Panc1 (cell line): ENCODE measurements at regions not wholly inside any gene's neighbourhood (a gene's known extent, or its start where the extent isn't known, plus 50 kb on each side); places are given as distances from the start of the nearest gene placed in this dataset.

Experiments
- ATAC-seq: fragments of 200-7000 bp; cut with Tn5 transposase; 2 replicates; pipeline ENCODE4 v1.9.1; 2020; ENCODE audit warnings: mild to moderate bottlenecking, moderate library complexity
- BruUV-seq: library from RNA; stranded (reverse); fragments of 400-500 nt; replicated peaks from 2 replicates; lab custom pipeline; 2021; lab: Mats Ljungman, UMichigan
- CTCF ChIA-PET: fragments of 300-600 bp; sonication (Branson Sonifier 250); formaldehyde crosslinking; loops from one replicate; lab custom pipeline; 2022; ENCODE audit warnings: antibody characterized with exemption; lab: Charles Lee
- POLR2A ChIA-PET: fragments of 300-600 bp; sonication (Branson Sonifier 250); formaldehyde crosslinking; loops from one replicate; lab custom pipeline; 2022; ENCODE audit warnings: antibody characterized with exemption; lab: Charles Lee
- DNase-seq: peaks from one replicate; pipeline ENCODE4 v3.0.0-alpha.2; 2010; ENCODE audit warnings: low read depth, low spot score
- H3K27ac ChIP-seq: 2 replicates; pipeline ENCODE4 v1.5.1; 2011; ENCODE audit warnings: mild to moderate bottlenecking, low read length, inconsistent platforms
- H3K27me3 ChIP-seq: fragments of 200-500 bp; sonication (Bioruptor generic); 2 replicates; pipeline ENCODE4 v1.6.0; 2014; ENCODE audit warnings: low read length, inconsistent platforms; ENCODE audit not compliant: control insufficient read depth, insufficient read depth
- H3K36me3 ChIP-seq: fragments of 200-500 bp; sonication (Bioruptor generic); 2 replicates; pipeline ENCODE4 v1.5.1; 2014; ENCODE audit warnings: inconsistent platforms, mild to moderate bottlenecking, low read length, moderate library complexity; ENCODE audit not compliant: control insufficient read depth, insufficient read depth
- H3K4me1 ChIP-seq: 2 replicates; pipeline ENCODE4 v1.5.1; 2011; ENCODE audit warnings: inconsistent platforms, mild to moderate bottlenecking, low read length, moderate library complexity; ENCODE audit not compliant: control insufficient read depth, insufficient read depth
- H3K4me3 ChIP-seq, 2 experiments: 2 replicates each; pipeline ENCODE4 v1.5.1; 2011 to 2012; ENCODE audit warnings: low read depth in 2 of 2, low read length in 2 of 2, mild to moderate bottlenecking in 2 of 2, inconsistent platforms in 1 of 2, moderate library complexity in 1 of 2
- H3K9me3 ChIP-seq: fragments of 200-500 bp; sonication (Bioruptor generic); 2 replicates; pipeline ENCODE4 v1.5.1; 2014; ENCODE audit warnings: low read depth, mild to moderate bottlenecking, inconsistent platforms, low read length, moderate library complexity; ENCODE audit not compliant: control insufficient read depth, insufficient read depth
- POLR2AphosphoS5 ChIP-seq: IDR thresholded peaks from 2 replicates; pipeline ENCODE4 v1.6.1; 2012; ENCODE audit warnings: mild to moderate bottlenecking, low read depth, low read length, moderate library complexity
- SIN3A ChIP-seq: IDR thresholded peaks from 2 replicates; pipeline ENCODE4 v1.6.1; 2012; ENCODE audit warnings: low read depth, mild to moderate bottlenecking, low read length, moderate library complexity, borderline replicate concordance; ENCODE audit not compliant: insufficient read depth
- TCF7L2 ChIP-seq: IDR thresholded peaks from 2 replicates; pipeline ENCODE4 v1.6.1; 2011; ENCODE audit warnings: mild to moderate bottlenecking, low read depth, low read length, inconsistent platforms
- in situ Hi-C: cut with HindIII; loops from 2 replicates; pipeline ENCODE4 v1.10.0; 2016; ENCODE audit warnings: low sequenced_read_pairs, low pct_unique_long_range_greater_than_20kb
- intact Hi-C: fragments of 100-400 bp; cut with micrococcal nuclease; formaldehyde crosslinking; loops from one replicate; pipeline ENCODE4 v1.10.0; 2022; ENCODE audit not compliant: unreplicated experiment
- TF ChIP-seq, protein P1 (sequence below): fragments of 450-650 bp; IDR thresholded peaks from 2 replicates; pipeline ENCODE4 v1.5.1; 2017; ENCODE audit warnings: mild to moderate bottlenecking
- TF ChIP-seq, protein P2 (sequence below), 2 experiments: IDR thresholded peaks; 2 replicates each; pipeline ENCODE4 v1.6.1; 2011 to 2012; ENCODE audit warnings: low read depth in 2 of 2, control low read depth in 1 of 2, low read length in 1 of 2, mild to moderate bottlenecking in 1 of 2, moderate library complexity in 1 of 2; ENCODE audit not compliant: insufficient read depth in 1 of 2

DNA sequence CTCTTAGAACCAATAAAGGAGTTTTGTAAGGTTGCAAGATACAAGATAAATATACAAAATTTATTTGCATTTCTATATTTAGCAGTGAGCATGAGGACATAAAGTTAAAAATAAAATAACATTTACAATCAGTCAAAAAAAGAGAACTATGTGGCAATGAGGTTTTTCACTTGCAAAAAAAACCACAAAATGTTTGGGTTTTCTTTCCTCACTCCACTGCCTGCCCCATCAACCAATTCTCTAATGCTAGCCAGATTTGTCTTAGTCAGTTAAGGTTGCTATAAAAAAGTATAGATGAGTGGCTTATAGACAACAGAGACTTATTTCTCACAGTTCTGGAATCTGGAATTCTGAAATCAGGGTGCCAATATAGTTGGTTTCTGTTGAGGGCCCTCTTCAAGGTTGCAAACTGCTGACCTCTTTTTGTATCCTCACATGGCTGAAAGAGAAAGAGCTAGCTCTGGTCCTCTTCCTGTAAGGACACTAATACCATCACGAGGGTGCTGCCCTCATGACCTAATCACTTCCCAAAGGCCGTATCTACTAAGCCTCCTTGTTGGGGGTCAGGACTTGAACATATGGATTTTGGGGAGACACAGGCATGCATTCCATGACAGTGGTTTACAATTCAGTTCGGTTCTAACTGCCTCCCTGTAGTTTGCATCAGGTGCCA is 566.2 kb downstream of the GALR1 start:
- no peak for ATAC-seq
- H3K36me3 ChIP-seq = no peaks in the 10 kb centered on the region
- ChIA-PET CTCF (no interaction called here), POLR2A (no interaction called here)
- no peaks in the 10 kb centered on the region; the same call in 1 of the 2 replicates for H3K4me1 ChIP-seq
- H3K9me3 ChIP-seq = peaks cover 4% of the 10 kb centered on the region; the same call in 1 of the 2 replicates
- H3K4me3 ChIP-seq = no peak overlapping the region
- no peaks in the 10 kb centered on the region for H3K27me3 ChIP-seq
- TF ChIP-seq TCF7L2 (no peak), SIN3A (no peak), POLR2AphosphoS5 (no peak)
- TF ChIP-seq, protein P1, sequence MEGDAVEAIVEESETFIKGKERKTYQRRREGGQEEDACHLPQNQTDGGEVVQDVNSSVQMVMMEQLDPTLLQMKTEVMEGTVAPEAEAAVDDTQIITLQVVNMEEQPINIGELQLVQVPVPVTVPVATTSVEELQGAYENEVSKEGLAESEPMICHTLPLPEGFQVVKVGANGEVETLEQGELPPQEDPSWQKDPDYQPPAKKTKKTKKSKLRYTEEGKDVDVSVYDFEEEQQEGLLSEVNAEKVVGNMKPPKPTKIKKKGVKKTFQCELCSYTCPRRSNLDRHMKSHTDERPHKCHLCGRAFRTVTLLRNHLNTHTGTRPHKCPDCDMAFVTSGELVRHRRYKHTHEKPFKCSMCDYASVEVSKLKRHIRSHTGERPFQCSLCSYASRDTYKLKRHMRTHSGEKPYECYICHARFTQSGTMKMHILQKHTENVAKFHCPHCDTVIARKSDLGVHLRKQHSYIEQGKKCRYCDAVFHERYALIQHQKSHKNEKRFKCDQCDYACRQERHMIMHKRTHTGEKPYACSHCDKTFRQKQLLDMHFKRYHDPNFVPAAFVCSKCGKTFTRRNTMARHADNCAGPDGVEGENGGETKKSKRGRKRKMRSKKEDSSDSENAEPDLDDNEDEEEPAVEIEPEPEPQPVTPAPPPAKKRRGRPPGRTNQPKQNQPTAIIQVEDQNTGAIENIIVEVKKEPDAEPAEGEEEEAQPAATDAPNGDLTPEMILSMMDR = no peak
- TF ChIP-seq, protein P2, sequence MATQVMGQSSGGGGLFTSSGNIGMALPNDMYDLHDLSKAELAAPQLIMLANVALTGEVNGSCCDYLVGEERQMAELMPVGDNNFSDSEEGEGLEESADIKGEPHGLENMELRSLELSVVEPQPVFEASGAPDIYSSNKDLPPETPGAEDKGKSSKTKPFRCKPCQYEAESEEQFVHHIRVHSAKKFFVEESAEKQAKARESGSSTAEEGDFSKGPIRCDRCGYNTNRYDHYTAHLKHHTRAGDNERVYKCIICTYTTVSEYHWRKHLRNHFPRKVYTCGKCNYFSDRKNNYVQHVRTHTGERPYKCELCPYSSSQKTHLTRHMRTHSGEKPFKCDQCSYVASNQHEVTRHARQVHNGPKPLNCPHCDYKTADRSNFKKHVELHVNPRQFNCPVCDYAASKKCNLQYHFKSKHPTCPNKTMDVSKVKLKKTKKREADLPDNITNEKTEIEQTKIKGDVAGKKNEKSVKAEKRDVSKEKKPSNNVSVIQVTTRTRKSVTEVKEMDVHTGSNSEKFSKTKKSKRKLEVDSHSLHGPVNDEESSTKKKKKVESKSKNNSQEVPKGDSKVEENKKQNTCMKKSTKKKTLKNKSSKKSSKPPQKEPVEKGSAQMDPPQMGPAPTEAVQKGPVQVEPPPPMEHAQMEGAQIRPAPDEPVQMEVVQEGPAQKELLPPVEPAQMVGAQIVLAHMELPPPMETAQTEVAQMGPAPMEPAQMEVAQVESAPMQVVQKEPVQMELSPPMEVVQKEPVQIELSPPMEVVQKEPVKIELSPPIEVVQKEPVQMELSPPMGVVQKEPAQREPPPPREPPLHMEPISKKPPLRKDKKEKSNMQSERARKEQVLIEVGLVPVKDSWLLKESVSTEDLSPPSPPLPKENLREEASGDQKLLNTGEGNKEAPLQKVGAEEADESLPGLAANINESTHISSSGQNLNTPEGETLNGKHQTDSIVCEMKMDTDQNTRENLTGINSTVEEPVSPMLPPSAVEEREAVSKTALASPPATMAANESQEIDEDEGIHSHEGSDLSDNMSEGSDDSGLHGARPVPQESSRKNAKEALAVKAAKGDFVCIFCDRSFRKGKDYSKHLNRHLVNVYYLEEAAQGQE (IDR thresholded peaks at IDR 0.05; ENCODE audit: insufficient read depth in 1 of 2, low read depth in 2 of 2, low read length in 1 of 2) = no peak
- BruUV-seq = no TSS peak
- no peak for DNase-seq
- in situ Hi-C loops (no loop called here), intact Hi-C loops (no loop called here)
- no peak overlapping the region for H3K27ac ChIP-seq

DNA sequence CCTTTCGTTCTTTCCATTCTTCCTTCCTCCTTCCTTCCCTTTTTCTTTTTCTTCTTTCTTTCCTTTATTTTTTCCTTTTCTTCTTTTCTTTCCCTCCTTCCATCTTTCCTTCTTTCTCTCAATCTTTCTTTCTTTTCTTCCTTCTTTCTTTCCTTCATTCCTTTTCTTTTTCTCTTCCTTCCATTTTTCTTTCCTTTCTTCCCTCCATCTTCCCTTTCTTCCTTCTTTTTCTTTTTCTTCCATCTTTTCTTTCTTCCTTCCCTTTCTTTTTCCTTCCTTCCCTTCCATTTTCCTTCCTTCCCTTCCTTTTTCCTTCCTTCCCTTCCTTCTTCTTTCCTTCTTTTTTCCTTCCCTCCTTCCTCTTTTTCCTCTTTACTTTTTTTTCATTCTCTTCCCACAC is 568.7 kb downstream of the GALR1 start:
- POLR2A ChIA-PET = no interaction called here
- CTCF ChIA-PET = no interaction called here
- in situ Hi-C loops = no loop called here
- no peaks in the 10 kb centered on the region for H3K4me1 ChIP-seq
- H3K4me3 ChIP-seq = no peak overlapping the region
- H3K36me3 ChIP-seq = no peaks in the 10 kb centered on the region
- H3K27me3 ChIP-seq = no peaks in the 10 kb centered on the region
- BruUV-seq = no TSS peak
- DNase-seq = no peak
- TF ChIP-seq, protein P1 = no peak
- TF ChIP-seq, protein P2 (IDR thresholded peaks at IDR 0.05; ENCODE audit: insufficient read depth in 1 of 2, low read depth in 2 of 2, low read length in 1 of 2) = no peak
- no peak for TF ChIP-seq POLR2AphosphoS5
- TF ChIP-seq TCF7L2 = no peak
- no peak for TF ChIP-seq SIN3A
- intact Hi-C loops = no loop called here
- H3K27ac ChIP-seq = no peak overlapping the region
- ATAC-seq = no peak
- H3K9me3 ChIP-seq = peaks cover 4% of the 10 kb centered on the region; the same call in 1 of the 2 replicates
